DLD1 (cell line): ENCODE measurements at regions not wholly inside any gene's neighbourhood (a gene's known extent, or its start where the extent isn't known, plus 50 kb on each side); places are given as distances from the start of the nearest gene placed in this dataset.

Experiments used
- in situ Hi-C: cut with HindIII; loops from 2 replicates; pipeline ENCODE4 v1.10.0; 2017; ENCODE audit warnings: low sequenced_read_pairs

DNA sequence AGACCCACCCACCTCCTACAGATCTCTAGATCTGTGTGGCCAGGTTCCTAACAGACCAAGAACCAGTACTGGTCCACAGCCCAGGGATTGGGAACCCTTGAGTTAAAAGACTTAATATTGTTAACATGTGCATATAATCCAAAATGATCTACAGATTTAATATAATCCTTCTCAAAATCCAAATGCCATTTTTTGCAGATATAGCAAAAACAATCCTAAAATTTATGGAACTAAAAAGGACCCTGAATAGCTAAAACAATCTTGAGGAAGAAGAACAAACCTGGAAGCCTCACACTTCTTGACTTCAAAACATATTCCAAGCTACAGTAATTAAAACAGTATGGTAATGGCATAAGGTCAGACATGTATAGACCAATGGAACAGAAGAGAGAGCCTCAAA, 206.9 kb upstream of the SIX2 start:
- in situ Hi-C loops, result no loop called here

DNA sequence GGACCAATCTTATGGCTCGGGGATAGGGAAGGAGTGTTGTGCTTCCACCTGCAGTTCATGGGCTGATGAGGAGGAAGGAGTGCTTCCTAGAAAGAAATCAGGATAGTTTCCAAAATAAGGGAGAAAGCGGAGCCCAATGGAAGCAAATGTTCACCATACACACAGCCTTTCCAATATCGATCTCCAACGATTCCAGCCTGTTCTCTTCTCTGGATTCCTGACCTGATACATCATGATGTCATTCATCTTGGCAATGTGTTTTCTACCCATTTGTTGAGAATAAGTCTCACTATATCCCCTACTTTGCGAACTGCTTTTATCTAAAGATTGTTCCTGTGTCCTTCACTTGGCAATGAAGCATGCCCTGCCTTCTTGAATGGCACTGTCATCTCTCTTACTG, 205.3 kb upstream of the SIX2 start:
- in situ Hi-C loops, result no loop called here

DNA sequence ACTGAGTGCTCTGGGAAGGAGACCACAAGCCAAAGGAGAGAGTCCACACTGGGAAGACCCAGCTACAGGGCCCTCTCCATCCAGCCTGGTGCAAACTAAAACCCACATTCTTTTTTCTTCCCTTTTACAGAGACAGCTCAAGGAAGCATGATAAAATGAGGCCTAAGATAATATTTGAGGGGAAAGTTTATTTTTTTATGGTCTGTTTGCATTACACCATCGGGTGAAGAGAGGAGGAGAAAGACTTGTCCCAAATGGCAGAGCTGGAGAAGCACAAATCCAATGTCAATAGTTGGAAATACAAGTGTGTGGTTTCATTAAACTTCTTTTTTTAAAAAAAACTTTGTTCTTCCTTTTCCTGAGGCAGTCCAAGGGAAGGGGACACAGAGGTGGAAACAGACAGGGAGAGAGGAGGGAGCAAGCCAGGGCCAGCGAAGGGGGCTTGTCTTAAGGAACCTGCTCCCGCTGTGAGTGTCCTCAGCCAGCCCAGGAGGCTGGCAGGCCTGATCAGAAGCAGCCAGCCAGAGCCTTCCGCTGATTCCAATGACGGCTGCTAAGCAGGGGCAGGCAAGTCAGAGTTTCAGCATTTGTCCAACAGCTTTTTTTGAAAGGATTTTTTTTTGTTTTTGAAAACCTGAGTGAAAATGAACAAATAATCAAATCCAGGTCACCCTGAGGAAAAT, 203.8 kb upstream of the SIX2 start:
- in situ Hi-C loops, result no loop called here

DNA sequence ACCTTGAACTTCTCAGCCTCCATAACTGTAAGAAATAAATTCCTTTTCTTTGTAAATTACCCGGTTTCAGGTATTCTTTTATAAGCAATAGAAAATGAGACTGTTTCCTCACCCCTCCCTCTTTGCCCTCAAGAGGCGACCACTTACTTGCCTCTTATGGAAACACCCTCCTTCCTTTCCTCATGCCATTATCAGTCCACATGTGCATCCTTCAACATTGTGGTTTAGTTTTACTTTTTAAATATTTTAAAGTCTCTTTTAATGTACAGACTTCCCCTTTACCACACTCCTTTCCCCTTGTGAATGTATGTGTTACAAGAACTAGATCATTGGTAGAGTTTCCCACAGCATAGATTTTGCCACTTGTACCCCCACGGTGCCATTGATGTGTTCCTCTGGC, 202.4 kb upstream of the SIX2 start:
- in situ Hi-C loops, result no loop called here

DNA sequence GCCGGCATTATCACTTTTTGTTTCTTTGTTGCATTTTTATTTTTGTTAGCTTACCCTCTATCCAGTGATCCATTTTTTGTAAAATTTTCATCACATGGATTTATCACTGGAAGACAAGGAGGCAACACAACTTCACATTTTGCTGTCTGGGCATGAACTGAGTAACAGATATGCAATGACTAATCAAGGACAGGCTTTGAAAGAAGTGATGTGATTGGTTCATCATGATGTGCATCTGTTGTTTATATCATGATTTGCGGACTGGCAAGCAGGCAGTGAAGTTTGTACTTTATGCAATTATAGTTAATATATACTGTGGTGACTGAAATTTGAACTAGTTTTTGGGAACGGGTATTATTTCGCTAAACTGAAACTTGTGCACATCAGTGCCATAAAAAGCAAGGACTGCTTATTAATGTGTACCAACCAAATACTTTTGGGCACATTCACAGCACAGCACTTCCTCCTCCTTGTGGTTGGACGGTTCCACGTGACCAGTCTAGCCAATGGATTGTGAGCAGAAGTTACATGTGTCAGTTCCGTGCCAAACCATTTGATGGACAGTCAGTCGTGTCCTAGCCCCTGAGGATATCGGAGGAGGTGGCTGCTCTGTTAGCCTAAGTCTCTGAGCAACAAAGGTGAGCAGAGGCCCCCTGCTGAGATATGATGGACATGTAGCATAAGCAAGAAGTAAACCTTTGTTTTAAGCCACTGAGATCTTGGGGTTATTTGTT, 201.4 kb upstream of the SIX2 start:
- in situ Hi-C loops, result no loop called here

DNA sequence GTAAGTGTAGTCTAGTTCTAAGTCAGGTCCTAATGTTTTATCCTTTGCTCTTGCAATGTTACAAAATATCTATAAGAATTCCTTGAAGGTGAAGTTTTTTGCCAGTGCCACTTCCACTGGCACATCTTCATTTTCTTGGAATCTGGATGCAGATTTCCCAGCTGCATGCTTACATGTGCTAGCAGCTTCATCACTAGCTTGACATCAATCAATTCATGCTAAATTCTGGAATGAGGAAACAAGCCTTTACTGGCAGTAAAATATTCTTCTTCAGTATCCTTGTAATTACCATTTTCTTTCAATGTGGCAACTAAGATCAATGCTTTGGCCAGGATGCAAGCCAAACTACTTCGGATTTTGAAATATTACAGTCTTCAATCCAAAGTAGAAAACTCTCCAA, 200.6 kb upstream of the SIX2 start:
- in situ Hi-C loops, result no loop called here

DNA sequence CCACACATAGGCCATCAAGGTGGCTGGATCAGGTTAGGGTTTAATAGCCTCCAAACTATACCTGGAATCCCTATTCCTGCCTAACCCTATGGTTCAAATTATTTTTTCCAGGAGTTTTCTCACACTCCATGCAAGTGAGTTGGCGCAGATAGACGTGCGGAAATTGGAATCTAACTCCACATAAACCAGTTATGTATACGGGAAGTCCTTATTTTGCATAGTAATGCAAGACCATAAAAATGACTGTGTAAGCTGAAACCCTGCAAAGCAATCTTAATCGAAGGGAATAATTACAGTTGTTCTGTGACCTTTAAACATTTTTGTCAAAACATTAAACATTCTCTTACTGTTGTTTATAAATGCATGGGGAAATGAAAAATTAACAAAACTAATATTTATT, 200.1 kb upstream of the SIX2 start:
- in situ Hi-C loops, result no loop called here

DNA sequence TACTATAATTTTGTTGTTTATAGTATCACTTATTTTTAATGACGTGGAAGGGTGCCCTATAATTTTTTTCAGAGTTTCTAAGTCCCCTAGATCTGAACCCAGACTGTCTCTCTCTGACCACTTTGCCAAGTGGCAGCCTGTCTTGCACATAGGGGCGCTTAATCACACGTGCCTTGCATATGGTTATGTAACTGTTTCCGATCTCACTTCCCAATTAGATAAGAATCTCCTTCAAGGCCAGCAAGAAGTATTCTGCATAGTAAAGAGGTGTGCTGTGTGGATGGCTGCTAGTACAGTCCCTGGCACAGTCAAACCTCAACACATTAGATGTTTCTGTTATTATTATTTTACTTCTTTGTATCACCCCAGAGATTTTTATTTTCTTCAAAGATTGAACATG, 197.8 kb upstream of the SIX2 start:
- in situ Hi-C loops, result no loop called here

DNA sequence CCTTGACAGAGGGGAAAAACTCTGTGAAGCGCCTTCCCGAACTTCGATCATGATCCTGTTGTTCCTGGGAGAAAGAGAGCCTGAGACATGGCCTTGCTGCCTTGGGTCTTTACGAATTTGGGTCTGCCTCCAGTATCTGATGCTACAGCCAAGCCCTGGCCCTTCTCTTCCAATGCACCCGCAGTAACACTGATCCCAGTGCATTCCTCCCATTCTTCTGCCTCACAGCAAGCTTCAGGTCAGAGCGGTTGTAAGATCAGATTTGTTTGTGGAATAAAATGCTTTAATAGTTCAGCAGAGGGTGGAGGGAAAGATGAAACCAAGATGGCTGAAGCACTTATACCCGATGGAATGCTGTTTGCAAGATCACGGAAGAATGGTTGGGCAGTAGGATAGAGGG, 196.7 kb upstream of the SIX2 start:
- in situ Hi-C loops, result no loop called here

DNA sequence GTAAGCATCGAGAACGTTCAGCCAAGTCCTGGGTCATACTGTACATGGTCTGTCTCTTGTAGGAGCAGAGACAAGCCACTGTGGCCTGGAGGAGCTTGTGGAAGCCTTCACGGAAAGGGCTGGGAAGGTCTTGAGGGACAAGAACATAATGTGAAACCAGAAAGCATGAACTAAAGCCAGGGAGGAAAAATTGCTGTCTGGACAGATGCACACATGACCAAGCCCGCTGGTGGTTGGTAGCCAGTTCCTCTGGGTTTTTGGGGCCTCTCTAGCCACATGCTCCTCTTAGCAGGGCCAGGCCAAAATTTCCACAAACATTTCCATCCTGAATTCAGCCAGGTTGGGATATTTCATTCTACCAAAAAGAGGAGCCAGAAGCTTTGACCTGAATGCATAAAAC, 196.2 kb upstream of the SIX2 start:
- in situ Hi-C loops, result no loop called here

DNA sequence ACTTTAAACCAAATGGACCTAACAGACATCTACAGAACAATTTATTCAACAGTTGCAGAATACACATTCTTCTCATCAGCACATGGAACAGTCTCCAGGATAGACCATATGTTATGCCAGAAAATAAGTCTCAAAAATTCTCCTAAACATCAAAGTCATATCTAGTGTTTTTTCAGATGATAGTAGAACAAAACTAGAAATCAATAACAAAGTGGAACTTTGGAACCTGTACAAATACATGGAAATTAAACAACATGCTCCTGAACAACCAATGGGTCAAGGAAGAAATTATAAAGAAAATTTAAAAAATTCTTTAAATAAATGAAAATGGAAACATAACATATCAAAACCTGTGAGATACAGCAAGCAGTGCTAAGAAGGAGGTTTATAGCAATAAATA, 194.1 kb upstream of the SIX2 start:
- in situ Hi-C loops, result no loop called here

DNA sequence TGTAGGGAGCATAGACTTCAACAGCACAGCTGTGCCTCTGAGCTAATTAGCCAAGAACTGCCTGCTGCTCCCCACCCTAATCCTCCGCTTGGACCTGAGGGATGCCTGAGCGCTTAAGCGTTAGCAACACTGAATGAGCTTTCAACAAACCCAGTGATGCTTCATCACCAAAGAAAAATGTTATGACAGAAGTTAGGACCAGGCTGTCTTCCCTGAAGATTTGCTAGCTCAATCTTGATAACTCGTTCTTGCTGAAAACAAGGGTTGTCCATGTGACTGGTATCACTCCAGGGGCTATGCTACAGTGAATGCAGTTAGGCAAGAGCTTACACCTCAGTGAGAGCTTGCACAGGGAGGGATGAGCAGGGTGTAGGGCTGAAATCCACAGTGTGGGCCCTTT, 190.7 kb upstream of the SIX2 start:
- in situ Hi-C loops, result no loop called here

DNA sequence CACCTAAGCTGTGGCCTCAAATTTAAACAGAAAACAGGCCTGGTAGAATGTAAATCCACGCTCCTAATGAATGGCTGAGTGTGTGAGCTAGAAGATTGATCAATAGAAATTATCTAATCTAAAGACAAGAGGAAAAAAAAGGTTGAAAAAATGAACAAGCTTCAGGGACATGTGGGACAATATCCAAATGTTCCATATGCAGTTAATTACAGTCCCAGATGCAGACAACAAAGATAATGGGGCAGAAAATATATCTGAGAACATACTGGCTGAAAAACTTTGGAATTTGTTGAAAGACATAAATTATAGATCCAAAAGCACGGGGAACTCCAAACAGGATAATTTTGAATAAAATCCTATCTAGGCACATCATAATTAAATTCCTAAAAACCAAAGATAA, 186.7 kb upstream of the SIX2 start:
- in situ Hi-C loops, result no loop called here

DNA sequence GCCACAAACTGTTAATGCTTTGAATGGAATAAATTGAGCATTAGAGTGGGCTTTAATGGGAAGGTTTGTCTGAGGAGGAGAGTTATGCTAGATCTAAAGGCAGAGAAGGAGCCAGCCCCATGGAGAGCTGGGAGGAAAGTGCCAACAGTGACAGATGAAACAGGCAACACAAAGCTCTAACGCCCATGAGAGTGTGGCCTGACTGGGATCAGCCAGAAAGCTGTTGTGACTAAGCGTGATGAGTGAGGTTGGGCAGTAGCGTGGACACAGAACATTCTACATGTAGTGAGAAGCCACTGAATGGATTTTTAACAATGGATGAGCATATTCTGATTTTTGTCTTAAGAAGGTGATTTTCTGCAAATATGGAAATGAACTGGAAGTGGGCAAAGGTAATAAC, 185.3 kb upstream of the SIX2 start:
- in situ Hi-C loops, result no loop called here

DNA sequence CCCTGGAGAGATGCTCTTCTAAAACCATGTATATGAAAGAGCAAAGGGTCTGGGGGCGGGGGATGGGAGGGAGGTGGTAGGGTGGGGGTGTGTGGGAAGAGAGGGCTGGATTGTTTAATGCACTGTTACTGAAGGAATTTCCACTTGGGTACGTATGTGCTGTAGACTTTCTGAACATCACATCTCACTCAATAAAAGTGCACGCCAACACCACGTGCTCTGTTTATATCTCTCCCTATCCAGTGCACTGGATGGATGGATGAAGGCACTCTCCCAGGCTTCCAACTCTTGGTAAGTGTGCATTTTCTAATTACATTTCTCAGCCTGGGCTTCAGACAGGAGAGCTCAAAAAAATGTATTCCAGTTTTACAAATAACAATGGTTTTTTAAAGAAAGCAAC, 184.3 kb upstream of the SIX2 start:
- in situ Hi-C loops, result no loop called here

DNA sequence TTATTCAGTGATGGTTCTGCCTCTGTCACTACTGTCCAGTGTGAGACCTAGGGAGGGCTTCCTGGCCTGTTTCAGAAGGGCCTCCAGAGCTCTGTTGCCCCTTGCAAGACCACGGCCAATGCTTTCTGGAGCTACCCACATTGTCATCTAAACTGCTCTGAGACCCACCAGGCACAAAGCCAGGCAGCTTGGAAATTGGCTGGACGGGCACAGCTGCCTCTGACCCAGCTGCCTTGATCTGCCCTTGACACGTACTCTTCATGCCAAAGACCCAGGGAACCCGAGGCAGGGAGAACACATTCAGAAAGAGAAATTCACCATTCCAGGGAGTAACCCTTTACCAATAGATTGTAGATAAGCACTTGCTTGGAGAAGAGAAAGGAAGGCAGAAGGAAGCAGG, 183.7 kb upstream of the SIX2 start:
- in situ Hi-C loops, result no loop called here

DNA sequence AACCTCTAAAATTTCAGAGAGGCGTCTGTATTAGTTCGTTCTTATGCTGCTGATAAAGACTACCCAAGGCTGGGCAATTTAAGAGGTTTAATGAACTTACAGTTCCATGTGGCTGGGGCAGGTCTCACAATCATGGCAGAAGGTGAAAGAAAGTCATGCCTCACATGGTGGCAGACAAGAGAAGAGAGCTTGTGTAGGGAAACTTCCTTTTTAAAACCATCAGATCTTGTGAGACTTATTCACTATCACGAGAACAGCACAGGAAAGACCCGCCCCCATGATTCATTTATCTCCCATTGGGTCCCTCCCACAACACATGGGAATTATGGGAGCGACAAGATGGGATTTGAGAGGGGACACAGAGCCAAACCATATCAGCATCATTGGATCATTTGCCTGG, 183.2 kb upstream of the SIX2 start:
- in situ Hi-C loops, result no loop called here

DNA sequence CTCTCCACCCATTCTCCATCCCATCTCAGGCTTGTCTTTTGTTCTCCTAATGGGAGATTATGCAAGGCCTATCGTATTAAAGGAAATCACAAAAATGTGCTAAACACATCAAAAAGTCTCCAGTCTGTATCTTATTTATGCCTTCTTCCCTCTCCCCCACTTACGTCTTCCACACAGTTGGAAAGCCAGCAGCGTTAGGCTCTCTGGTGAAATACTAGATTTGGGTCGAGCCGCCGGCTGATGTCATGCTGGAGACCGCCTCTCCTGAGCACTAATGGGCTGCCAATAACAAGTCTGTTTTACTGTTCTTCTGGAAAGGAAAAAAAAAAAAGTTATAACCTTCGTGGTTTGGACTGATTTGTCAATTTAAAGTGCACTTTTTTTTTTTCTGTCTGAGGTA, 182.7 kb upstream of the SIX2 start:
- in situ Hi-C loops, result no loop called here

DNA sequence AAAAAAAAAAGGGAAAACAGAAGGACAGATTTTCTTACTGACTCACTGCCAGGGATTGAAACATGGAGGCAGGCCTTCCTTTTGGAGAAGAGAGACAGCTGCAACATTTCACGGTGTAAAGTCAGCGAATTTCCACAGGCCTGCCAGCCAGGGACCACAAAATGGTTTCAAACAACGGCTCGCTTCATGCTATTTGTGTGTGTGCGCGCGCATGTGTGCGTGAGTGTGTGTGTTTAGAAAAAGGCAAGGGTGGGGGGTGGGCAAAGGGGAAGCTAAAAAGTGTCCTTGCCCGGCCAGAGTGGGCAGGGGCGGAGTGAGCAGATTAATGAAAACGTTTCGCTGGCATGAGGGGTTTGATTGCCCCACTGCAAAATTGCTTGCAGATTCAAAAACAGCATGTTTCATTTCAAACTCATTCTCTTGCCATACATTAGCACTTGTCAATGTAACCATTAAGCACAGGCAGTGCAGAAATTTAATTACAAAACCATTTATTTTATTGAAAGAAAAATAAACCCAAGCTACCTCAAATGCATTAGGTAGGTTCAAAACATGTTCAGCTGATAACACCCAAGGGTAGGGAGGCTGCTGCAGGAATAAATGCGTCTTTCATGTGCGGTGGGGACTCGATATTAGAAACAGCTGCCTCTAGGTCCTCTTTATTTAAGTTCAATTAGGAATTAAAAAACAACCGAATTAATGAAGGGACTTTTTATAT, 182.1 kb upstream of the SIX2 start:
- in situ Hi-C loops, result no loop called here

DNA sequence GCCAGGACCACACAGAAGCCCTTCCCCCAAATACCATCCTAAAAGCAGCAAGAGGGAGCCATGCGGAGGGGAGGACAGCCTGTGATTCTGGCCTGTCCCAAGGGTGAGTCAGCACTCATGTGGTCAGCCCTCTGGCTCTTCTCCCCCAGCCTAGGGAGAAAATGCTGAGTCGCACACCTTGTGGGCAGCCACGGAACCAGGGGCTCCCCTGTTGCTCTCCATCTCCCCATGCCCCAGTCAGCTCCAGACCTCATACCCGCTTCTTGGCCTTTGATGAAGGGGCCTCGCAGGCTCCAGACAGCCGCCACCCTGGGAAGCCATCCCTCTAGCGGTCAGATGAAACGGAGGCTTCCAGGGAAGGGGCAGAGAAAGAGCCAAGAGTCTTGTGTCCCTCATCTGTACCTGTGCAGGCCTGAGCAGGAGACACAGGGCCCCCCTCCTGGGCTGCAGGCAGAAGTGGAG, 181.3 kb upstream of the SIX2 start:
- in situ Hi-C loops, result no loop called here

DNA sequence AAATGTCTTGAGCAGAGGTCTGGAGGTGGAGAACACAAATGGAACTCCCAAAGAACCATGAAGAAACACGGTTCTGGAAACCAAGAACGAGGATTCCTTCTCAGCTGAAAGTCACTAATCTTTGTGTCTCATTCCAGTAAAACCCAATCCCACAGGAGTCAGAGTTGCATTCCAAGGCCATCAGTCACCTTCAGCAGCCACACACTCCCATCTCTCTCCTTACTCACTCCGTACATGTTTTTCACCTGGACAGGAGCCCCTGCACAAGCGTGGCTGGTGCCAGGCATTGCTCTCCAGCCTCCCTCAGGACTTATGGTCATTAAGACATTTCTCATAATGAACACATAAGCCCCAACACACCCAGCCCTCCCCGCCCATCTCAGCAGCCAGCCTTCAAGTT, 175.4 kb upstream of the SIX2 start:
- in situ Hi-C loops, result no loop called here

DNA sequence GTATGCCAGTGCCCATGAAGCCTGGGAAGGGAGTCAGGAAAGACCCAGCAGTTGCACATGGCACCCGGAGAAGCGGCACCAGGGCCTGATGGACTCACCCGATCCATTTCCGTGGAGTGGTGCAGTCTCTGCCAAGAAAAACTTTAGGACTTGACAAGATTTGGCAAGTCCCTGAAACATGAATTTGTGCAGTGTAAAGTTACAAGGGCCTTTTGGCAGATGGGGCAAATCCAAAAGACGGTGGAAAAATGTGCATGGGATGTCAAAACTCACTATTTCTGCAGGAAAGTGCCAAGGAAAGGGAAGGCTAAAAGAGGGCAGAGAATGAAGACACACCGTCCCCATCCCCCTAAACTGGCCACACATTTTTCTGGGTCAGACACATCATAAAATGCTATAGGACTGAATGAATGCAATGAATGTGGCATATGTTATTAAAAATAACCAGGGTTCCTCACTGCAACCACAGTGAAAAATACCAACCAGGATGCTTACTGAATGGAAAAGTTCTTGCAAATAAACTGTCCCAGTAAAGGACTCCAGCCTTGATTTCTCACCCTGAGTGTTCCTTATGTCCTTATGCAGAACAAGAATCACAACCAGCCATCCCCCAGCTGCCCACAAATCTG, 173.5 kb upstream of the SIX2 start:
- in situ Hi-C loops, result no loop called here
